HG03175 (cell line): ENCODE measurements at regions not wholly inside any gene's neighbourhood (a gene's known extent, or its start where the extent isn't known, plus 50 kb on each side); places are given as distances from the start of the nearest gene placed in this dataset.
"Not testable (repeated sequence)": the region's sequence is repeated elsewhere in the genome, so short reads cannot be mapped to it uniquely, and the experiment has no call there.

ENCODE experiments used
- ATAC-seq: cut with Tn5 transposase; IDR thresholded peaks from one replicate; pipeline ENCODE4 v1.9.1; 2021; ENCODE audit warnings: mild to moderate bottlenecking, moderate library complexity; ENCODE audit not compliant: unreplicated experiment

- not testable (repeated sequence) for ATAC-seq
Observed at GRCh38 chr16:18157854-18158253, 178.7 kb downstream of the NPIPA8 start.

- not testable (repeated sequence) for ATAC-seq
Observed at GRCh38 chr16:18152832-18153231, 183.7 kb downstream of the NPIPA8 start.

GRCh38 chr16:18148132-18148531 lies 188.4 kb downstream of the NPIPA8 start:
- not testable (repeated sequence) for ATAC-seq

DNA sequence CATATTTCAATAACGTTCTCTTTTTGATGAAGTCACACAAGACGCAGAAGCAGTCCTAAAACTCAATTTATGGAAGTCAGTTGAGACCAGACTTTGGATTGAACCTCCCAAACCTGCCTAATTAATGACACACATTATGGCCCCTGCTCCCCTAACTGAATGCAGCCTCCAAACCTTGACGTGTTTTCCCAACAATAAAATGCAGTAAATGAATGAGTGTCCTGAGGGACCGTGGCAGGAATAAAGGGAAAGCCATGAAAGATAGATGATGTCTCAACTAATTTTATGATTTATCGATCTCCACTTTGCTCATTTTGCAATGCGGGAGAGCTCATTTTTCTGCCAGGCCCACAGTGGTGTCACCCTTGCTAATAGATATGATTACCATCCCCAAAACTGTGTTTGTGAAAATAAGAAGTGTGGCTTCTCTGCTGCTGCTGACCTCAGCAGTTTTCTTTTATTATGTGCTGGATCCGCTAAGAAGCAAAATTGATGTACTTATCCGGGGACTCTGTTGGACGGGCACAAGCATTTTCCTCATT lies 189.9 kb downstream of the NPIPA8 start:
- ATAC-seq: not testable (repeated sequence)

DNA sequence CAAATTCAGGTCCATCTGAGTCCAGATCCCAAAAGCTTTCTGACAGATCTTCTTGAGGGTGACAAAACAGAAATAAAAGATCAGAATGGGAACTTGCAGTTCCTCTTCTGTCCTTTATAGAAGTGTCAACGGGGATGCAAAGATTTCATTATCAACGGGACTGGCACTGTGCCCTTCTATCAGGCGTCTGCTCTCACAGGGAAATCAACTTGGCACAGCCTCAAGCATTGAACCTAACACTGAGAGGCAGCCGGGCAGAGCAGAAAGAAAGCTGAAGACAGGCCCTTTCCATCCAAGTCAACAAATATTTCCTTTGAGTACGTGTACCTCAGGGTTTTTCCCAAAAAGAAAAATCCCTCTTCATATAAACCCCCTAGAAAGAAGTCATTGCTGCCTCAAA lies 194.5 kb downstream of the NPIPA8 start:
- ATAC-seq: not testable (repeated sequence)

GRCh38 chr16:18136288-18136687 lies 200.2 kb downstream of the NPIPA8 start:
- not testable (repeated sequence) for ATAC-seq

DNA sequence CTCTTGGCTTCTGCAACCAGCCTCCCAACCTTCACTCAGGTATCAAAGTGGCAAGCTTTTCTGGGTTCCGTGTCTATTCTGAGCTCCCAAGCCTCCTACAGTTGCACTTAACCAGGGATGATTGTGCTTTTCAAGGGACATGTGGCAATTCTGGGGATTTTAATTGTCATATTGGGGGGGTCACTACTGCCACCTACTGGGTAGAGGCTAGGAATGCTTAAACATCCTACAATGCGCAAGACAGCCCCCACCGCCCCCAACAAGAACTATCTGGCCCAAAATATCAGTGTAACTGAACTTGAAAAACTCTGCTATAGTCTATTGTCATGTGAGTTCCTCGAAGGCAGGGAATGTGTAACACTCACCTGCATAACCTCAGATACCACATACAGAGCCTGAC lies 201.5 kb downstream of the NPIPA8 start:
- ATAC-seq: not testable (repeated sequence)

DNA sequence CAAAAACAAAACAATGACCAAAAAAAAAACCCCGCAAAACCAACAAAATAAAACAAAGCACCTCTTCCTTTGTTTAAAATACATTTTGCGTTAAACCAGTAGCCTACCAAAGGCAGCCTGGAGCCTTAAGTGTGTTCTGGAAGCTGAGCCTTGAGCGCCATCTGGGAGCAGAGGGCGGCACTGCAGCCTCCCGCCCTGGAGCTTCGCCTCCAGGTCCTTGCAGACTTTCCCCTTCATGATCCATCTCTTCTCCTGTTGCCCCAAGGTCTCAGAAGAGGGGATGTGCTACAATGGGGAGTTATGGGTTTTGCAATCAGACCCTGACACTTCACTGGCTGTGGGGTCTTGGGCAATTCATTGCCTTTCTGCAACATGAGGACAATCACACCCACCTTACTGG lies 204.9 kb downstream of the NPIPA8 start:
- ATAC-seq: not testable (repeated sequence)

DNA sequence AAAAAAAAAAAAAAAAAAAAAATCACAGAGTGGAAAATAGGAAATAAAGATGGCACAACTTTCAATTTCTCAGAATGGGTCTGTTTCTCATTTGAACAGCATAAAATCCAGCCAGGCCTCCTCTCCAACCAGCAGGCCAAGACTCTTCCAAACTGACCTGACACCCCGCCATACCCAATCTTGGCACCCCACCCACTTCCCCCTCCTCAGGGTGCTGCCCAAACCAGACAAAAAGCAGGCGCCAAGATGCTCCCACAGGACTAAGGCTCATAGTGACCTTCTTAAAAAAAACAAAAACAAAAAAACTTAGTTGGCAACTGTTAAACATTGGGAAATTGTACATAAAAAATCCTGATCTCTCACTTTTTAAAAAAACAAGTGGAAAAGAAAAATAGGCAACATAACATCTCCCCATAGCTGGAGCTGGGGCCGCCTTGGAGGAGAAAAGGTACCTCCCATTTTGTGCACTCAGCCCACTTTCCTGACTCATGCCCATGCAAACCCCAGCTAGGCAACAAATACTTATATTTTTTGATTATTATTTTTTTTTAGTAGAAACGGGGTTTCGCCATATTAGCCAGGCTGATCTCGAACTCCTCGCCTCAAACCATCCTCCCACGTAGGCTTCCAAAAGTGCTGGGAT lies 205.9 kb downstream of the NPIPA8 start:
- ATAC-seq: not testable (repeated sequence)

GRCh38 chr16:18127033-18127432 lies 209.5 kb downstream of the NPIPA8 start:
- not testable (repeated sequence) for ATAC-seq

- not testable (repeated sequence) for ATAC-seq
Observed at GRCh38 chr16:18119092-18119491, 217.4 kb downstream of the NPIPA8 start.

- not testable (repeated sequence) for ATAC-seq
Observed at GRCh38 chr16:18118684-18119083, 217.9 kb downstream of the NPIPA8 start.

- ATAC-seq: not testable (repeated sequence)
Observed at GRCh38 chr16:18118071-18118470, 218.5 kb downstream of the NPIPA8 start.

GRCh38 chr16:18104412-18104811 lies 232.1 kb downstream of the NPIPA8 start:
- ATAC-seq: not testable (repeated sequence)

DNA sequence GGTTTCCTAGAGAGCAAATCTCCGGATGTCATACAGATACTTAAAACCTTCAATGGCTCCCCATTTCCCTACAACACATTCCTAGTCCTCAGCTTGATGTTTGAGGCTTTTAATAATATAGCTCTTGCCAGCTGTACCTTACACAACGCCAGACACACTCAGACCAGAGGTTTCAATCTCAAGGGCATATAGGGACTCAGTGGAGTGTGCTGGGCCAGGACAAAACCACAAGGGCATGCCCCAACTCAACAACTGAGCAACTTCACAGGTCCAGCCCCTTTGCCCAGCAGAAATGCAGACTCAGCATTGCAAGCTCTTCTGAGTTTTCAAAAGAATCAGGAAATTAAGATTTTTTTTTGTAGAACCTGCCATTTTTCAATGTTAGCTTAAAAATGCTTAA lies 235.5 kb downstream of the NPIPA8 start:
- ATAC-seq: not testable (repeated sequence)

- not testable (repeated sequence) for ATAC-seq
Observed at GRCh38 chr16:18092605-18093004, 243.9 kb downstream of the NPIPA8 start.

- ATAC-seq: not testable (repeated sequence)
Observed at GRCh38 chr16:18080658-18081363, 255.7 kb downstream of the NPIPA8 start.

- not testable (repeated sequence) for ATAC-seq
Observed at GRCh38 chr16:18077910-18078309, 258.6 kb downstream of the NPIPA8 start.

DNA sequence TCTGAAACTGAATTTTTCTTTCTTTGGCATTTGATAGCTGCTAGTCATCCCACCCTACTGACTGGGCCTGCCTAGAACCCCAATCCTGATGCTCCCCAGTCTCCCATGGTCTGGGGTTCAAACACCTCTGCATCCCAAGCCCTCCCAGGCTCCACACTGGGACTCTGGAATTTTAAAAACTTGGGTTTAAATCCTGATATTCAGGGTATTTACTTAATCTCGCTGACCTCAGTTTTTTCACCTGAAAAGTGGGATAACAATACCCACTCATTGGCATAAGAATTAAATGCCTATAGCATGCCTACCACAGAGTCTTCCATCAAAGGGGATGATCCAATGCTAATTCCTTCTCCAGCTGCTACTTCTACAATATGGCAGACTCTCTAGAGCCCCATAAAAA lies 264.4 kb downstream of the NPIPA8 start:
- ATAC-seq: no peak

DNA sequence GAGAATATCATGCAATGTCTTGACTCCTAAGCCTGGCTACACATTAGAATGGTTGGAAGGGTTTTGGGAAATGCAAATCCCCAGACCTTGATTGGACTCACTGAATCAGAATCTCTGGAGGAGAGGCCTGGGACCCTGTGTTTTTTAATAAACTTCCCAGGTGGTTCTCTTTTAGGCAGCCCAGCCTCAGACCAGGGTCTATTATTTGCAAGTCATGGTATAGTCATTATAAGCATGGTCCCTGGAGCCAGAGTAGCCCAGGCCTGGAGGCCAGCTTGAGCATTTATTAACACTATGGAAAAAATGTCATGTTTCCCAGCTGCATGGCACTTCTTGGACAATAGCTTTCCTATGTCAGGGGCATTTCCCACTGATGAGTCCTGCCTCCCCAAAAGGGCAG lies 266.9 kb downstream of the NPIPA8 start:
- ATAC-seq: no peak

GRCh38 chr16:18068477-18068876 lies 268.1 kb downstream of the NPIPA8 start:
- ATAC-seq: no peak

- no peak for ATAC-seq
Observed at GRCh38 chr16:18062713-18063112, 273.8 kb downstream of the NPIPA8 start.
